T-helper 2 cell treated with Interferon-gamma antibody and Interleukin-4, amounts not matched to agents 100 ng/mL and 5 ng/mL, for 36 hours (primary cell): ENCODE measurements at regions not wholly inside any gene's neighbourhood (a gene's known extent, or its start where the extent isn't known, plus 50 kb on each side); places are given as distances from the start of the nearest gene placed in this dataset.
"Not testable (repeated sequence)": the region's sequence is repeated elsewhere in the genome, so short reads cannot be mapped to it uniquely, and the experiment has no call there.

Experiments
- intact Hi-C: fragments of 100-400 bp; cut with micrococcal nuclease; formaldehyde crosslinking; loops from one replicate; pipeline ENCODE4 v1.15.1; 2023

- intact Hi-C loops = not testable (repeated sequence)
Measured at GRCh38 chr7:36065563-36066342, 87.3 kb upstream of the EEPD1 start.

GRCh38 chr7:36066343-36066664 lies 86.8 kb upstream of the EEPD1 start:
- intact Hi-C loops = no loop called here

- intact Hi-C loops = no loop called here
Measured at GRCh38 chr7:36070230-36070629, 82.8 kb upstream of the EEPD1 start.

- intact Hi-C loops = no loop called here
Measured at GRCh38 chr7:36071605-36072004, 81.4 kb upstream of the EEPD1 start.

GRCh38 chr7:36072620-36073019 lies 80.4 kb upstream of the EEPD1 start:
- intact Hi-C loops = no loop called here

GRCh38 chr7:36075561-36075960 lies 77.5 kb upstream of the EEPD1 start:
- intact Hi-C loops = no loop called here

GRCh38 chr7:36076074-36076473 lies 77.0 kb upstream of the EEPD1 start:
- intact Hi-C loops = no loop called here

GRCh38 chr7:36078816-36079360 lies 74.2 kb upstream of the EEPD1 start:
- intact Hi-C loops = no loop called here

- intact Hi-C loops = no loop called here
Measured at GRCh38 chr7:36079446-36080025, 73.5 kb upstream of the EEPD1 start.

- intact Hi-C loops = no loop called here
Measured at GRCh38 chr7:36080843-36081242, 72.2 kb upstream of the EEPD1 start.

GRCh38 chr7:36082216-36082615 lies 70.8 kb upstream of the EEPD1 start:
- intact Hi-C loops = no loop called here

- intact Hi-C loops = no loop called here
Measured at GRCh38 chr7:36082910-36083309, 70.1 kb upstream of the EEPD1 start.

- intact Hi-C loops = no loop called here
Measured at GRCh38 chr7:36083626-36084380, 69.3 kb upstream of the EEPD1 start.

GRCh38 chr7:36084485-36085091 lies 68.5 kb upstream of the EEPD1 start:
- intact Hi-C loops = no loop called here

GRCh38 chr7:36085096-36085495 lies 68.0 kb upstream of the EEPD1 start:
- intact Hi-C loops = no loop called here

- intact Hi-C loops = no loop called here
Measured at GRCh38 chr7:36086571-36086970, 66.5 kb upstream of the EEPD1 start.

GRCh38 chr7:36088553-36088952 lies 64.5 kb upstream of the EEPD1 start:
- intact Hi-C loops = no loop called here

GRCh38 chr7:36088966-36089365 lies 64.1 kb upstream of the EEPD1 start:
- intact Hi-C loops = no loop called here

GRCh38 chr7:36090976-36091873 lies 61.8 kb upstream of the EEPD1 start:
- intact Hi-C loops = no loop called here

- intact Hi-C loops = no loop called here
Measured at GRCh38 chr7:36091874-36092176, 61.2 kb upstream of the EEPD1 start.

GRCh38 chr7:36092221-36092771 lies 60.8 kb upstream of the EEPD1 start:
- intact Hi-C loops = no loop called here
